Activated B cell treated with CpG ODN at 0.5 μM for 24 hours (primary cell): ENCODE measurements at regions not wholly inside any gene's neighbourhood (a gene's known extent, or its start where the extent isn't known, plus 50 kb on each side); places are given as distances from the start of the nearest gene placed in this dataset.

ENCODE experiments used
- ATAC-seq: fragments of 200-7000 bp; cut with Tn5 transposase; one replicate; pipeline ENCODE4 v1.10.0; 2021; ENCODE audit warnings: low read depth, mild to moderate bottlenecking, moderate library complexity
- CTCF ChIA-PET: fragments of 350-600 bp; sonication (Branson Sonifier 250); formaldehyde crosslinking; loops from one replicate; lab custom pipeline; 2021; ENCODE audit warnings: antibody characterized with exemption; lab: Charles Lee
- POLR2A ChIA-PET: fragments of 350-600 bp; sonication (Branson Sonifier 250); formaldehyde crosslinking; loops from one replicate; lab custom pipeline; 2021; ENCODE audit warnings: antibody characterized with exemption; lab: Charles Lee
- DNase-seq: peaks from one replicate; pipeline ENCODE4 v3.0.0; 2022
- H3K27ac Mint-ChIP-seq: one replicate; pipeline ENCODE4 v1.8.0; 2020; ENCODE audit warnings: mixed read lengths
- H3K27me3 Mint-ChIP-seq: one replicate; pipeline ENCODE4 v1.8.0; 2021; ENCODE audit warnings: mixed read lengths
- H3K36me3 Mint-ChIP-seq: one replicate; pipeline ENCODE4 v1.8.0; 2021; ENCODE audit warnings: low read depth, mixed read lengths
- H3K4me1 Mint-ChIP-seq: one replicate; pipeline ENCODE4 v1.8.0; 2021; ENCODE audit warnings: mixed read lengths
- H3K4me3 Mint-ChIP-seq: one replicate; pipeline ENCODE4 v1.8.0; 2020; ENCODE audit warnings: mild to moderate bottlenecking, mixed read lengths
- H3K9me3 Mint-ChIP-seq: one replicate; pipeline ENCODE4 v1.8.0; 2020; ENCODE audit warnings: mixed read lengths
- intact Hi-C: fragments of 100-400 bp; cut with micrococcal nuclease; formaldehyde crosslinking; loops from one replicate; pipeline ENCODE4 v1.15.1; 2024
- TF ChIP-seq, protein P1 (sequence below): fragments of 200-600 bp; IDR thresholded peaks from one replicate; pipeline ENCODE4 v1.8.0; 2022; ENCODE audit warnings: antibody characterized with exemption, mild to moderate bottlenecking

DNA sequence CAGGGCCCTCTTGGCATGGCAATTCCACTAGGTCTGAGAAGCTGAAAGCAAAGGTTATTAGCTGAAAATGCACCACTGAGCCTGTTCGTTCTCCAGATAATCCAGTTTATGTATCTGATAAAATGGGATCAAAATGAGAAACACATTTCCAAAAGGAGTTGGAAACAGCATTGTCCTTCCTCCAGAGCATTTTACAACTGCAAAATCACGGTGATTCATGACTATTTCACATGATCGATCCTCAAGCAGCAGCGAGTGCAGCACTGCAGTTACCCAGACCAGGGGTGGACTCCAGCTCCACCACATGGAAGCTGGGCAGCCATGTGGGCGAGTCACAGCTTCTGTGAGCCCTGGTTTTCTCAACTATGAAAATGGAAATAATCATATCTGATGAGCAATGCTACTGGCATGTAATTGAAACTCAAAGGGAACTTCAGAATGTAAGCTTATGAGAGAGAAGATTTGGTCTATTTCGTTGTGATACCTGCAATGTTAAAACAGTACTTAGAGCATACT, 78.7 kb upstream of the MSX1 start:
- DNase-seq, result no peak
- no peak for ATAC-seq
- H3K27me3 Mint-ChIP-seq, result peaks cover 10% of the 10 kb centered on the region
- no peak overlapping the region for H3K27ac Mint-ChIP-seq
- no peaks in the 10 kb centered on the region for H3K36me3 Mint-ChIP-seq
- no peak overlapping the region for H3K4me3 Mint-ChIP-seq
- H3K4me1 Mint-ChIP-seq, result no peaks in the 10 kb centered on the region
- intact Hi-C loops, result no loop called here
- TF ChIP-seq, protein P1, sequence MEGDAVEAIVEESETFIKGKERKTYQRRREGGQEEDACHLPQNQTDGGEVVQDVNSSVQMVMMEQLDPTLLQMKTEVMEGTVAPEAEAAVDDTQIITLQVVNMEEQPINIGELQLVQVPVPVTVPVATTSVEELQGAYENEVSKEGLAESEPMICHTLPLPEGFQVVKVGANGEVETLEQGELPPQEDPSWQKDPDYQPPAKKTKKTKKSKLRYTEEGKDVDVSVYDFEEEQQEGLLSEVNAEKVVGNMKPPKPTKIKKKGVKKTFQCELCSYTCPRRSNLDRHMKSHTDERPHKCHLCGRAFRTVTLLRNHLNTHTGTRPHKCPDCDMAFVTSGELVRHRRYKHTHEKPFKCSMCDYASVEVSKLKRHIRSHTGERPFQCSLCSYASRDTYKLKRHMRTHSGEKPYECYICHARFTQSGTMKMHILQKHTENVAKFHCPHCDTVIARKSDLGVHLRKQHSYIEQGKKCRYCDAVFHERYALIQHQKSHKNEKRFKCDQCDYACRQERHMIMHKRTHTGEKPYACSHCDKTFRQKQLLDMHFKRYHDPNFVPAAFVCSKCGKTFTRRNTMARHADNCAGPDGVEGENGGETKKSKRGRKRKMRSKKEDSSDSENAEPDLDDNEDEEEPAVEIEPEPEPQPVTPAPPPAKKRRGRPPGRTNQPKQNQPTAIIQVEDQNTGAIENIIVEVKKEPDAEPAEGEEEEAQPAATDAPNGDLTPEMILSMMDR, result no peak
- CTCF ChIA-PET, result no interaction called here
- POLR2A ChIA-PET, result no interaction called here
- H3K9me3 Mint-ChIP-seq, result peaks cover 3% of the 10 kb centered on the region

DNA sequence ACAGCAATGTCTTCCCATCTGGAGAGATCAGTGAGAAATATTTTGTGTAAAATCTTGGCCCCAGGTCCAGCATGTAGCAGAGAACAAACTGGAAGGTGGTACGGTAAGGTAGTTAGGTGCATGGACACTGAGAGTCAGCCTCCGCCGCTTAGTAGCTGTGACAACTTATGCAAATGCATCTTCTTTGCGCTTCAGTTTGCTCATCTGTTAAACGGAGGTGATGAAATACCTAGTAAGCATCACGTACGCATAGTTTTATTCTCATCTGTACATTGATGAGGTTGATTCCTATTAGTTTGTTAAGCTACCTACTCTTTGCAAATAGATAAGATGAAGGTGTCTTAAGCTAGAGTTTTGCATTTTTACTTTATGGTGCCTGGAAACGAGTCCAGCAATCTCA, 80.0 kb upstream of the MSX1 start:
- ChIA-PET CTCF (no interaction called here), POLR2A (no interaction called here)
- H3K27me3 Mint-ChIP-seq, result peaks cover 10% of the 10 kb centered on the region
- peaks cover 3% of the 10 kb centered on the region for H3K9me3 Mint-ChIP-seq
- H3K27ac Mint-ChIP-seq, result no peak overlapping the region
- H3K4me1 Mint-ChIP-seq, result no peaks in the 10 kb centered on the region
- no peak for DNase-seq
- intact Hi-C loops, result no loop called here
- ATAC-seq, result no peak
- no peaks in the 10 kb centered on the region for H3K36me3 Mint-ChIP-seq
- no peak overlapping the region for H3K4me3 Mint-ChIP-seq
- TF ChIP-seq, protein P1, result no peak

DNA sequence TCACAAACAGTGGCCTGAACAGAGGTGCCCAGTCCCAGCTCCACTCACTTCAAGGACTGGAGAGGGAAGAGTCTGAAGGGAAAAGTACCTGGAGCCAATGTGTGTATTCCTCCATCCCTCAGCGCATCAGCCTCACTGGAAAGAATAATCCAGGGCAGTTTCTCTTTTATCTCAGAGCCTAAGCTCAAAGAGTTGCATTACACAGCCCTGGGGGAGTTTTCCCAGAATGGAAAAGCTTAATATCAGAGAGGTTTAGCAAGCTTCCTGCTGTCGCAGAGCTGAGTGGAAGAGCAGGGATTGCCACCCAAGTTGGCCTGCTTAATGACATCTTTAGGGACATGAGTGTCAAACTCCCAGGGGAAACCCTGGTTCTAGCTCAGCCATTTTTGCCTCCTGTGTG, 80.4 kb upstream of the MSX1 start:
- TF ChIP-seq, protein P1, result no peak
- no peaks in the 10 kb centered on the region for H3K4me1 Mint-ChIP-seq
- no peak overlapping the region for H3K4me3 Mint-ChIP-seq
- H3K27me3 Mint-ChIP-seq, result peaks cover 10% of the 10 kb centered on the region
- intact Hi-C loops, result no loop called here
- DNase-seq, result no peak
- ChIA-PET POLR2A (no interaction called here), CTCF (no interaction called here)
- H3K27ac Mint-ChIP-seq, result no peak overlapping the region
- no peaks in the 10 kb centered on the region for H3K36me3 Mint-ChIP-seq
- ATAC-seq, result no peak
- H3K9me3 Mint-ChIP-seq, result peaks cover 3% of the 10 kb centered on the region

DNA sequence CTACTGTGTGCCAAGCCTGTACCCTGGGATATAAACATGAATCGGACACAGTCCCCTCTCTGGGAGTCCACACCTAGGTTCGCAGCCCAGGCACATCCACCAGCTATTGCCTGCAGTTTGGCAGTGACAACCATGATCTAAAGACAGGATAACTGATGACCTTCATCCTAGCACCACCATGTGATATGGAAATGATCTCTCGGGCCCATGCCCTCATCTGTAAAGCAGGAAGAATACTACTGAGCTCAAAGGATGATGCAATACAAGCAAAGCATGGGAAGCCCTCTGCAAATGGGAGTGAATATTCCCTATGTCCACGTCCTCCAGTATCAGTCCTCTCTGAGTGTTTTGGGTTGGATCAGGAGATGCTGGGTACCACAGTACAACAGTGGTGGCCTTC, 80.9 kb upstream of the MSX1 start:
- peaks cover 3% of the 10 kb centered on the region for H3K9me3 Mint-ChIP-seq
- H3K4me1 Mint-ChIP-seq, result no peaks in the 10 kb centered on the region
- intact Hi-C loops, result no loop called here
- ChIA-PET CTCF (no interaction called here), POLR2A (no interaction called here)
- no peak for DNase-seq
- H3K36me3 Mint-ChIP-seq, result no peaks in the 10 kb centered on the region
- H3K4me3 Mint-ChIP-seq, result no peak overlapping the region
- TF ChIP-seq, protein P1, result no peak
- peaks cover 10% of the 10 kb centered on the region for H3K27me3 Mint-ChIP-seq
- no peak for ATAC-seq
- no peak overlapping the region for H3K27ac Mint-ChIP-seq

DNA sequence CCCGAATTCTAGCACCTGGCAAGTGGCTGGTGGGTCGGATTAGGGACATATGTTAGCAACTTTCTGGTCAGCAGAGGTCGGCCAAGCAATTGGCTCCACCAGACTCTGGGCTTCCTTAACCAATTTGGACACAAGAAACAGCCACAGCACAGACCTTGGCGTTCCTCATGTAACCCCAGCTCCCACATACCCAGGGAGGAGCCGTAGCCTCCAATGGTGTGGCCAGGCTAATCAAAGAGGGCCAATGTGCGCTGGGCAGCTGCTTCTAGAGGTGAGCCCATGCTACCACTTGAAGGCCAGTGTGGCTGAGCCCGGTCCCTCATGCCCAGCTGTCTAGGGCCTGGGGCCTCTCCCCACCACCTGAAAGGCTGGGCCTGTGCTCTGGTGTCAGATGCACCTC, 82.5 kb upstream of the MSX1 start:
- peaks cover 3% of the 10 kb centered on the region for H3K9me3 Mint-ChIP-seq
- no peak overlapping the region for H3K27ac Mint-ChIP-seq
- ATAC-seq (no peak), DNase-seq (no peak)
- POLR2A ChIA-PET, result no interaction called here
- no peak overlapping the region for H3K4me3 Mint-ChIP-seq
- intact Hi-C loops, result no loop called here
- TF ChIP-seq, protein P1, result no peak
- H3K27me3 Mint-ChIP-seq, result peaks cover 4% of the 10 kb centered on the region
- H3K36me3 Mint-ChIP-seq, result no peaks in the 10 kb centered on the region
- H3K4me1 Mint-ChIP-seq, result no peaks in the 10 kb centered on the region
- CTCF ChIA-PET, result no interaction called here
